BE2C (cell line): ENCODE measurements at regions not wholly inside any gene's neighbourhood (a gene's known extent, or its start where the extent isn't known, plus 50 kb on each side); places are given as distances from the start of the nearest gene placed in this dataset.

Experiments used
- DNase-seq: peaks from one replicate; pipeline ENCODE4 v3.0.0-alpha.2; 2020
- H3K27me3 ChIP-seq: fragments of 250-450 bp; sonication (Bioruptor Pico); 2 replicates; pipeline ENCODE4 v1.5.1; 2020; ENCODE audit warnings: mild to moderate bottlenecking
- H3K36me3 ChIP-seq: fragments of 250-450 bp; sonication (Bioruptor Pico); 2 replicates; pipeline ENCODE4 v1.5.1; 2020; ENCODE audit warnings: mild to moderate bottlenecking
- H3K4me1 ChIP-seq: fragments of 250-450 bp; sonication (Bioruptor Pico); 2 replicates; pipeline ENCODE4 v1.5.1; 2020
- H3K4me3 ChIP-seq: 2 replicates; pipeline ENCODE4 v1.5.1; 2011; ENCODE audit warnings: low read depth, low read length
- H3K9me3 ChIP-seq: fragments of 250-450 bp; sonication (Bioruptor Pico); 2 replicates; pipeline ENCODE4 v1.5.1; 2020
- CTCF ChIP-seq: IDR thresholded peaks from 2 replicates; pipeline ENCODE4 v1.5.1; 2012; ENCODE audit warnings: mild to moderate bottlenecking, low read depth, low read length

GRCh38 chr1:112247036-112247597 is 148.9 kb upstream of the CTTNBP2NL start:
- no peak for TF ChIP-seq CTCF
- Histone ChIP-seq H3K4me1 (no peaks in the 10 kb centered on the region), H3K36me3 (no peaks in the 10 kb centered on the region), H3K9me3 (no peaks in the 10 kb centered on the region), H3K27me3 (no peaks in the 10 kb centered on the region), H3K4me3 (no peak overlapping the region)
- DNase-seq: no peak

GRCh38 chr1:112247961-112248360 is 148.1 kb upstream of the CTTNBP2NL start:
- no peaks in the 10 kb centered on the region for H3K4me1 ChIP-seq
- DNase-seq: no peak
- no peaks in the 10 kb centered on the region for H3K9me3 ChIP-seq
- no peak for TF ChIP-seq CTCF
- no peak overlapping the region for H3K4me3 ChIP-seq
- H3K27me3 ChIP-seq: no peaks in the 10 kb centered on the region
- H3K36me3 ChIP-seq: no peaks in the 10 kb centered on the region

- Histone ChIP-seq H3K9me3 (no peaks in the 10 kb centered on the region), H3K4me3 (no peak overlapping the region), H3K36me3 (no peaks in the 10 kb centered on the region), H3K27me3 (peaks cover 10% of the 10 kb centered on the region), H3K4me1 (no peaks in the 10 kb centered on the region)
- TF ChIP-seq CTCF: no peak
- no peak for DNase-seq
Observed at GRCh38 chr1:112250892-112251291, 145.1 kb upstream of the CTTNBP2NL start.

GRCh38 chr1:112251766-112252506 is 144.1 kb upstream of the CTTNBP2NL start:
- Histone ChIP-seq H3K4me3 (no peak overlapping the region), H3K36me3 (no peaks in the 10 kb centered on the region), H3K9me3 (no peaks in the 10 kb centered on the region), H3K4me1 (no peaks in the 10 kb centered on the region), H3K27me3 (peaks cover 10% of the 10 kb centered on the region)
- DNase-seq: no peak
- no peak for TF ChIP-seq CTCF

- H3K4me1 ChIP-seq: no peaks in the 10 kb centered on the region
- H3K4me3 ChIP-seq: no peak overlapping the region
- H3K9me3 ChIP-seq: no peaks in the 10 kb centered on the region
- no peak for DNase-seq
- H3K27me3 ChIP-seq: peaks cover 13% of the 10 kb centered on the region
- no peaks in the 10 kb centered on the region for H3K36me3 ChIP-seq
- no peak for TF ChIP-seq CTCF
Observed at GRCh38 chr1:112253366-112253765, 142.6 kb upstream of the CTTNBP2NL start.

GRCh38 chr1:112255080-112255479 is 140.9 kb upstream of the CTTNBP2NL start:
- H3K4me3 ChIP-seq: no peak overlapping the region
- TF ChIP-seq CTCF: no peak
- H3K36me3 ChIP-seq: no peaks in the 10 kb centered on the region
- no peaks in the 10 kb centered on the region for H3K4me1 ChIP-seq
- no peak for DNase-seq
- peaks cover 23% of the 10 kb centered on the region for H3K27me3 ChIP-seq
- no peaks in the 10 kb centered on the region for H3K9me3 ChIP-seq
